SK-N-SH (cell line): ENCODE measurements at regions not wholly inside any gene's neighbourhood (a gene's known extent, or its start where the extent isn't known, plus 50 kb on each side); places are given as distances from the start of the nearest gene placed in this dataset.

Experiments
- ELF1 ChIP-seq: IDR thresholded peaks from 2 replicates; pipeline ENCODE4 v1.4.0; 2012
- FOSL2 ChIP-seq: IDR thresholded peaks from 2 replicates; pipeline ENCODE4 v1.4.0; 2012; ENCODE audit warnings: low read depth, mild to moderate bottlenecking, moderate library complexity, borderline replicate concordance
- FOXM1 ChIP-seq: IDR thresholded peaks from 2 replicates; pipeline ENCODE4 v1.4.0; 2012; ENCODE audit warnings: low read depth, mild to moderate bottlenecking
- GABPA ChIP-seq: IDR thresholded peaks from 2 replicates; pipeline ENCODE4 v1.4.0; 2012; ENCODE audit warnings: low read depth, mild to moderate bottlenecking
- MXI1 ChIP-seq: IDR thresholded peaks from 2 replicates; pipeline ENCODE4 v1.6.1; 2012; ENCODE audit warnings: mild to moderate bottlenecking, low read depth, low read length, improper control_type of control experiment
- NFIC ChIP-seq: IDR thresholded peaks from 2 replicates; pipeline ENCODE4 v1.4.0; 2012; ENCODE audit warnings: borderline replicate concordance
- NRF1 ChIP-seq: IDR thresholded peaks from 2 replicates; pipeline ENCODE4 v1.6.1; 2012; ENCODE audit warnings: low read depth, mild to moderate bottlenecking, low read length
- RAD21 ChIP-seq: IDR thresholded peaks from 2 replicates; pipeline ENCODE4 v1.6.1; 2012; ENCODE audit warnings: mild to moderate bottlenecking, low read length
- RCOR1 ChIP-seq: fragments of 150-350 bp; IDR thresholded peaks from 2 replicates; pipeline ENCODE4 v1.6.1; 2017; ENCODE audit warnings: antibody characterized with exemption, low read length
- RXRA ChIP-seq: IDR thresholded peaks from 2 replicates; pipeline ENCODE4 v1.4.0; 2012; ENCODE audit warnings: low read depth, mild to moderate bottlenecking, borderline replicate concordance
- SIN3A ChIP-seq: IDR thresholded peaks from 2 replicates; pipeline ENCODE4 v1.6.1; 2012; ENCODE audit warnings: low read depth, mild to moderate bottlenecking, low read length, moderate library complexity, borderline replicate concordance
- TAF1 ChIP-seq: IDR thresholded peaks from 2 replicates; pipeline ENCODE4 v1.6.1; 2012; ENCODE audit warnings: low read depth, mild to moderate bottlenecking, low read length, moderate library complexity, borderline replicate concordance
- USF1 ChIP-seq: IDR thresholded peaks from 2 replicates; pipeline ENCODE4 v1.4.0; 2012; ENCODE audit warnings: low read depth, borderline replicate concordance
- USF2 ChIP-seq: fragments of 150-350 bp; IDR thresholded peaks from 2 replicates; pipeline ENCODE4 v1.6.1; 2017; ENCODE audit warnings: antibody characterized with exemption, low read length, low read depth, borderline replicate concordance
- YY1 ChIP-seq: IDR thresholded peaks from 2 replicates; pipeline ENCODE4 v1.4.0; 2012; ENCODE audit warnings: low read depth, mild to moderate bottlenecking
- TF ChIP-seq, protein P1 (sequence below): fragments of 150-350 bp; IDR thresholded peaks from 2 replicates; pipeline ENCODE4 v1.6.1; 2016; ENCODE audit warnings: mild to moderate bottlenecking, low read depth, low read length
- TF ChIP-seq, protein P2 (sequence below): IDR thresholded peaks from 2 replicates; pipeline ENCODE4 v1.4.0; 2012; ENCODE audit warnings: low read depth, borderline replicate concordance
- TF ChIP-seq, protein P3 (sequence below): fragments of 200-600 bp; sonication (generic); IDR thresholded peaks from 2 replicates; pipeline ENCODE4 v1.6.1; 2017; ENCODE audit warnings: antibody characterized with exemption, mild to moderate bottlenecking, moderate library complexity
- TF ChIP-seq, protein P4 (sequence below): IDR thresholded peaks from 2 replicates; pipeline ENCODE4 v1.6.1; 2012; ENCODE audit warnings: mild to moderate bottlenecking, low read depth, low read length, moderate library complexity
- TF ChIP-seq, protein P5 (sequence below): IDR thresholded peaks from 2 replicates; pipeline ENCODE4 v1.4.0; 2012; ENCODE audit warnings: low read depth

- TF ChIP-seq, protein P1, sequence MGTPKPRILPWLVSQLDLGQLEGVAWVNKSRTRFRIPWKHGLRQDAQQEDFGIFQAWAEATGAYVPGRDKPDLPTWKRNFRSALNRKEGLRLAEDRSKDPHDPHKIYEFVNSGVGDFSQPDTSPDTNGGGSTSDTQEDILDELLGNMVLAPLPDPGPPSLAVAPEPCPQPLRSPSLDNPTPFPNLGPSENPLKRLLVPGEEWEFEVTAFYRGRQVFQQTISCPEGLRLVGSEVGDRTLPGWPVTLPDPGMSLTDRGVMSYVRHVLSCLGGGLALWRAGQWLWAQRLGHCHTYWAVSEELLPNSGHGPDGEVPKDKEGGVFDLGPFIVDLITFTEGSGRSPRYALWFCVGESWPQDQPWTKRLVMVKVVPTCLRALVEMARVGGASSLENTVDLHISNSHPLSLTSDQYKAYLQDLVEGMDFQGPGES, result no peak
- TF ChIP-seq, protein P2, sequence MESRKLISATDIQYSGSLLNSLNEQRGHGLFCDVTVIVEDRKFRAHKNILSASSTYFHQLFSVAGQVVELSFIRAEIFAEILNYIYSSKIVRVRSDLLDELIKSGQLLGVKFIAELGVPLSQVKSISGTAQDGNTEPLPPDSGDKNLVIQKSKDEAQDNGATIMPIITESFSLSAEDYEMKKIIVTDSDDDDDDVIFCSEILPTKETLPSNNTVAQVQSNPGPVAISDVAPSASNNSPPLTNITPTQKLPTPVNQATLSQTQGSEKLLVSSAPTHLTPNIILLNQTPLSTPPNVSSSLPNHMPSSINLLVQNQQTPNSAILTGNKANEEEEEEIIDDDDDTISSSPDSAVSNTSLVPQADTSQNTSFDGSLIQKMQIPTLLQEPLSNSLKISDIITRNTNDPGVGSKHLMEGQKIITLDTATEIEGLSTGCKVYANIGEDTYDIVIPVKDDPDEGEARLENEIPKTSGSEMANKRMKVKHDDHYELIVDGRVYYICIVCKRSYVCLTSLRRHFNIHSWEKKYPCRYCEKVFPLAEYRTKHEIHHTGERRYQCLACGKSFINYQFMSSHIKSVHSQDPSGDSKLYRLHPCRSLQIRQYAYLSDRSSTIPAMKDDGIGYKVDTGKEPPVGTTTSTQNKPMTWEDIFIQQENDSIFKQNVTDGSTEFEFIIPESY, result 0 out of 2 replicates have a peak, but pooled peaks have one; percentile 37
- TF ChIP-seq RAD21 (peak; percentile 32), FOXM1 (peak; percentile 75), NRF1 (no peak), NFIC (peak; percentile 77), ELF1 (no peak), TAF1 (no peak), RCOR1 (peak; percentile 75), YY1 (no peak), RXRA (peak; percentile 26; the same call in 1 of the 2 replicates), FOSL2 (peak; percentile 36; the same call in 1 of the 2 replicates), MXI1 (peak; percentile 51; the same call in 1 of the 2 replicates), USF2 (no peak), USF1 (no peak), GABPA (no peak), SIN3A (peak; percentile 72; the same call in 1 of the 2 replicates)
- TF ChIP-seq, protein P3, sequence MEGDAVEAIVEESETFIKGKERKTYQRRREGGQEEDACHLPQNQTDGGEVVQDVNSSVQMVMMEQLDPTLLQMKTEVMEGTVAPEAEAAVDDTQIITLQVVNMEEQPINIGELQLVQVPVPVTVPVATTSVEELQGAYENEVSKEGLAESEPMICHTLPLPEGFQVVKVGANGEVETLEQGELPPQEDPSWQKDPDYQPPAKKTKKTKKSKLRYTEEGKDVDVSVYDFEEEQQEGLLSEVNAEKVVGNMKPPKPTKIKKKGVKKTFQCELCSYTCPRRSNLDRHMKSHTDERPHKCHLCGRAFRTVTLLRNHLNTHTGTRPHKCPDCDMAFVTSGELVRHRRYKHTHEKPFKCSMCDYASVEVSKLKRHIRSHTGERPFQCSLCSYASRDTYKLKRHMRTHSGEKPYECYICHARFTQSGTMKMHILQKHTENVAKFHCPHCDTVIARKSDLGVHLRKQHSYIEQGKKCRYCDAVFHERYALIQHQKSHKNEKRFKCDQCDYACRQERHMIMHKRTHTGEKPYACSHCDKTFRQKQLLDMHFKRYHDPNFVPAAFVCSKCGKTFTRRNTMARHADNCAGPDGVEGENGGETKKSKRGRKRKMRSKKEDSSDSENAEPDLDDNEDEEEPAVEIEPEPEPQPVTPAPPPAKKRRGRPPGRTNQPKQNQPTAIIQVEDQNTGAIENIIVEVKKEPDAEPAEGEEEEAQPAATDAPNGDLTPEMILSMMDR, result no peak
- TF ChIP-seq, protein P4, sequence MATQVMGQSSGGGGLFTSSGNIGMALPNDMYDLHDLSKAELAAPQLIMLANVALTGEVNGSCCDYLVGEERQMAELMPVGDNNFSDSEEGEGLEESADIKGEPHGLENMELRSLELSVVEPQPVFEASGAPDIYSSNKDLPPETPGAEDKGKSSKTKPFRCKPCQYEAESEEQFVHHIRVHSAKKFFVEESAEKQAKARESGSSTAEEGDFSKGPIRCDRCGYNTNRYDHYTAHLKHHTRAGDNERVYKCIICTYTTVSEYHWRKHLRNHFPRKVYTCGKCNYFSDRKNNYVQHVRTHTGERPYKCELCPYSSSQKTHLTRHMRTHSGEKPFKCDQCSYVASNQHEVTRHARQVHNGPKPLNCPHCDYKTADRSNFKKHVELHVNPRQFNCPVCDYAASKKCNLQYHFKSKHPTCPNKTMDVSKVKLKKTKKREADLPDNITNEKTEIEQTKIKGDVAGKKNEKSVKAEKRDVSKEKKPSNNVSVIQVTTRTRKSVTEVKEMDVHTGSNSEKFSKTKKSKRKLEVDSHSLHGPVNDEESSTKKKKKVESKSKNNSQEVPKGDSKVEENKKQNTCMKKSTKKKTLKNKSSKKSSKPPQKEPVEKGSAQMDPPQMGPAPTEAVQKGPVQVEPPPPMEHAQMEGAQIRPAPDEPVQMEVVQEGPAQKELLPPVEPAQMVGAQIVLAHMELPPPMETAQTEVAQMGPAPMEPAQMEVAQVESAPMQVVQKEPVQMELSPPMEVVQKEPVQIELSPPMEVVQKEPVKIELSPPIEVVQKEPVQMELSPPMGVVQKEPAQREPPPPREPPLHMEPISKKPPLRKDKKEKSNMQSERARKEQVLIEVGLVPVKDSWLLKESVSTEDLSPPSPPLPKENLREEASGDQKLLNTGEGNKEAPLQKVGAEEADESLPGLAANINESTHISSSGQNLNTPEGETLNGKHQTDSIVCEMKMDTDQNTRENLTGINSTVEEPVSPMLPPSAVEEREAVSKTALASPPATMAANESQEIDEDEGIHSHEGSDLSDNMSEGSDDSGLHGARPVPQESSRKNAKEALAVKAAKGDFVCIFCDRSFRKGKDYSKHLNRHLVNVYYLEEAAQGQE, result no peak
- TF ChIP-seq, protein P5, sequence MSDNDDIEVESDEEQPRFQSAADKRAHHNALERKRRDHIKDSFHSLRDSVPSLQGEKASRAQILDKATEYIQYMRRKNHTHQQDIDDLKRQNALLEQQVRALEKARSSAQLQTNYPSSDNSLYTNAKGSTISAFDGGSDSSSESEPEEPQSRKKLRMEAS, result peak; percentile 67
Observed at GRCh38 chr2:67560771-67561456, 163.8 kb downstream of the ETAA1 start (continued).
